ENCODE measurements at regions not wholly inside any gene's neighbourhood (a gene's known extent, or its start where the extent isn't known, plus 50 kb on each side); places are given as distances from the start of the nearest gene placed in this dataset.

GRCh38 chr12:127336416-127336815 lies 930.6 kb upstream of the TMEM132C start:
- Histone ChIP-seq H3K36me3 (no peaks in the 10 kb centered on the region), H3K4me3 (no peak overlapping the region), H3K9me3 (no peaks in the 10 kb centered on the region), H3K27ac (no peak overlapping the region), H3K4me1 (ENCODE audit: control insufficient read depth in 1 of 2, low read depth in 2 of 2) (no peaks in the 10 kb centered on the region), H3K27me3 (replicated peaks; ENCODE audit: insufficient read depth) (no peaks in the 10 kb centered on the region)
- TF ChIP-seq CTCF (IDR thresholded peaks at IDR 0.05): no peak
- no peak for ATAC-seq (ENCODE audit: insufficient number of reproducible peaks, low FRiP score, low read depth)
- no peak for DNase-seq (ENCODE audit: low spot score)

- Histone ChIP-seq H3K9me3 (no peaks in the 10 kb centered on the region), H3K27me3 (replicated peaks; ENCODE audit: insufficient read depth) (no peaks in the 10 kb centered on the region), H3K27ac (no peak overlapping the region), H3K36me3 (no peaks in the 10 kb centered on the region), H3K4me1 (ENCODE audit: control insufficient read depth in 1 of 2, low read depth in 2 of 2) (no peaks in the 10 kb centered on the region), H3K4me3 (no peak overlapping the region)
- ATAC-seq (ENCODE audit: insufficient number of reproducible peaks, low FRiP score, low read depth): no peak
- no peak for DNase-seq (ENCODE audit: low spot score)
- TF ChIP-seq CTCF (IDR thresholded peaks at IDR 0.05): no peak
These were observed 927.9 kb upstream of the TMEM132C start for GRCh38 chr12:127339065-127339464.

GRCh38 chr12:127340381-127340780 lies 926.6 kb upstream of the TMEM132C start:
- DNase-seq (ENCODE audit: low spot score) (no peak), ATAC-seq (ENCODE audit: insufficient number of reproducible peaks, low FRiP score, low read depth) (no peak)
- Histone ChIP-seq H3K27me3 (replicated peaks; ENCODE audit: insufficient read depth) (no peaks in the 10 kb centered on the region), H3K9me3 (no peaks in the 10 kb centered on the region), H3K36me3 (no peaks in the 10 kb centered on the region), H3K27ac (no peak overlapping the region), H3K4me1 (ENCODE audit: control insufficient read depth in 1 of 2, low read depth in 2 of 2) (no peaks in the 10 kb centered on the region), H3K4me3 (no peak overlapping the region)
- TF ChIP-seq CTCF (IDR thresholded peaks at IDR 0.05): no peak

DNA sequence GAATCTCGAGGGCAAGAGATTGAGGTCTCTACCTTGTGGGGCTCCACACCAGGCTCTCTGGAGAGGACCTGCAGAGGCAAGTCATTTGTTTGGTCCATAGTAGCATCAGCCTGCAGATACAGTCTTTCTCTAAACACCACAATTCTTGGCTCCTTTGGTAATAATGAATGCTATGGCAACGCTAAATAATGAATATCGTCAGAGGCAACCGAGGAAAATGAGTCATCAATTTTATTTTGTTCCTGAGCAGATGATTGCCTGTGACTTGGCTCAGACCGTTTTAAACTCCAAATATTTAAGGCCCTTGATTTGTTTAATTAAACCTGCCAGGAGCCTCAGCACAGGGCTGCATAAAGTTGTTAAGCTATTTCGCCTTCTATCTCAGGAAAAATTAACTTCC lies 924.1 kb upstream of the TMEM132C start:
- Histone ChIP-seq H3K4me3 (no peak overlapping the region), H3K36me3 (no peaks in the 10 kb centered on the region), H3K27me3 (replicated peaks; ENCODE audit: insufficient read depth) (no peaks in the 10 kb centered on the region), H3K9me3 (no peaks in the 10 kb centered on the region), H3K27ac (no peak overlapping the region), H3K4me1 (ENCODE audit: control insufficient read depth in 1 of 2, low read depth in 2 of 2) (no peaks in the 10 kb centered on the region)
- DNase-seq (ENCODE audit: low spot score) (no peak), ATAC-seq (ENCODE audit: insufficient number of reproducible peaks, low FRiP score, low read depth) (no peak)
- no peak for TF ChIP-seq CTCF (IDR thresholded peaks at IDR 0.05)

DNA sequence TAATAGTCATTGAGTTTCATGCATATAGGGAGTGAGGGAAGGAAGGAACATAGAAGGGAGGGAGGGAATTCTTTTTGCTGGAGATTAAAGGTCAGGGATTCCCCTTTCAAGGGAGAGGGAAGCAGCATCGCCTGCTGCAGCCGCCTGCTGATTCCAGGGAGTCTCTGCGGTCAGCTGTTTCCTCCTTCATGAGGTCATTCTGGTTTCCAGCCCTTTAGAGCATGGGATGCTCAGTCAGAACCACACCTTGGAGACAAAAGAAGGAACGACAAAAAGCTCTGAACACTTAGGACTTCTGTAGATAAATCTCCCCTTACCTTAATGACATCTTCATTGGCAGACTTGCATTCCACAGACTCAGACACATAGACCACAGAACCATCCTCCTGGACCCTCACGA lies 923.0 kb upstream of the TMEM132C start:
- DNase-seq (ENCODE audit: low spot score): no peak
- no peak overlapping the region for H3K4me3 ChIP-seq

More for the DNA sequence above, 923.0 kb upstream of the TMEM132C start:
- no peaks in the 10 kb centered on the region for H3K4me1 ChIP-seq (ENCODE audit: control insufficient read depth in 1 of 2, low read depth in 2 of 2)
- ATAC-seq (ENCODE audit: insufficient number of reproducible peaks, low FRiP score, low read depth): no peak
- no peak overlapping the region for H3K27ac ChIP-seq
- TF ChIP-seq CTCF (IDR thresholded peaks at IDR 0.05): no peak
- H3K27me3 ChIP-seq (replicated peaks; ENCODE audit: insufficient read depth): no peaks in the 10 kb centered on the region
- no peaks in the 10 kb centered on the region for H3K9me3 ChIP-seq
- no peaks in the 10 kb centered on the region for H3K36me3 ChIP-seq
